ENCODE measurements at regions not wholly inside any gene's neighbourhood (a gene's known extent, or its start where the extent isn't known, plus 50 kb on each side); places are given as distances from the start of the nearest gene placed in this dataset.
"Not testable (repeated sequence)": the region's sequence is repeated elsewhere in the genome, so short reads cannot be mapped to it uniquely, and the experiment has no call there.

DNA sequence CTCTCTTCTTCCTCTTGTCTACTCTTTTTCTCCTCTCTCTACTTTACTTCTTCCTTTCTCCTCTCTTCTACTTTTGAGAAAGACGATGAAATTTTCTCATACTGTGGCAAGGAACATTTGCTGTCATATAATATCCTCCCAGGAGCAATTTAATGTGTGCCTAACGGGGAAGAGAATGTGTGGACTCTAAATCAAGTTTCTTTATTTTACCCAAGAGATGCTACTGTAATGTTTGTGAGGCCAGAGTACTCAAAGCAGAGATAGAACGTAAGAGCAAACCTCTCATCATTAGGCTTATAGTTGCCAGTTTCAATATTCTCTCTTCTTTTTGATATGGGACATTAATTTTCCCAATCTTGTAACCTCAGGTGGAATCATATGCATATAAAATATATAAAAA, 801.4 kb downstream of the BCKDHB start:
- no peak for DNase-seq

DNA sequence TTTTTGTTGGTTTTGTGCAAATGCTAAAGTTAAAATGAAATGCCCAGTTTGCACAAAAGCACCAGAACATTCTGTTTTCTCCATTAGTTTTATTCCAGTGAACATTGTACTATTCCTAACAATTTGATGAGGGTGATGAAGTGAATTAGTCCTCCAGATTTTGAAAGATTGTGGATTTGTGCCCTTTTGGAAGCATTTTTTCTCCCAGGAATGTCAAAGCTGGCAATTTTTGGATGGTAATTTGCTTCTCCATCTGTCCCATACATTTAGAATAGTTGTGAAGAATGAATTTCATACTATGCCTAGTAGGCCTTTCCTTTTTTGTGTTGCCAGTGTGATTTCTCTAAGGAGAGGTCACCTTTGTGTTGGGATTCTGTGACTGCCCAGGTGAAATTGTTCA, 797.2 kb downstream of the BCKDHB start:
- no peak for DNase-seq

DNA sequence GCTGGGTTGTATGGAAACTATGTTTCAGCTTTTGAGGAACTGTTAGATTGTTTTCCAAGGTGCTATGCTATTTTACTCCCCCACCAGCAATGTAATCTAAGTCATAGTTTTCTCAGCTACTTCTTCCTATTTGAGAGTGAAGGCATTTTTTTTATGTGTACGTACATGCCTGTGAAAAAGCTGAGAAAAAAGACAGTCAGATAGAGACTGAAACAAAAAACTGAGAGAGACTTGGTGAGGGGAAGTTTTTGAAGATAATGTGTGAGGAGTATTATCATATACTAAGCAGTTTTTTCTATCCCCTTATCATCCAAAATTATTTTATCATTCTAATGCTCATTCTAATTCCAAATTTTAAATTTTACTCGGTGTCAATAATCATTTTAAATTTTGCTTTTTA, 780.0 kb downstream of the BCKDHB start:
- DNase-seq: no peak

DNA sequence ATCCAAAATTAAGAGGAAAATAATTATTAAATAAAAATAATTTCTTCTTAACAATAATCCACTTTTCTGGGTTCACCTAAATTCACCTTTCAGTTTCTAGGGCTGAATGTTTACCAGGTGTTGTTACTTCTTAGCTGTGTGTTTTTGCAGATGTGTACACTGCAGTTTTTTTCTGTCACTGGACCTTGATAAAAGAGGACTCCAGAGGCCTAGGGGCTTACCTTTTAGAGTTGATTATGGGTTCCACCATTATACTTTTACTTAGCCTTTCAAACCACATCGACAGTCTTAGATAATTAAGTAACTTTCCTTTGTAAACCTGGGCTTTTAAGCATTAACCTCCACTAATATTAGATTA, 766.5 kb downstream of the BCKDHB start:
- DNase-seq: no peak

DNA sequence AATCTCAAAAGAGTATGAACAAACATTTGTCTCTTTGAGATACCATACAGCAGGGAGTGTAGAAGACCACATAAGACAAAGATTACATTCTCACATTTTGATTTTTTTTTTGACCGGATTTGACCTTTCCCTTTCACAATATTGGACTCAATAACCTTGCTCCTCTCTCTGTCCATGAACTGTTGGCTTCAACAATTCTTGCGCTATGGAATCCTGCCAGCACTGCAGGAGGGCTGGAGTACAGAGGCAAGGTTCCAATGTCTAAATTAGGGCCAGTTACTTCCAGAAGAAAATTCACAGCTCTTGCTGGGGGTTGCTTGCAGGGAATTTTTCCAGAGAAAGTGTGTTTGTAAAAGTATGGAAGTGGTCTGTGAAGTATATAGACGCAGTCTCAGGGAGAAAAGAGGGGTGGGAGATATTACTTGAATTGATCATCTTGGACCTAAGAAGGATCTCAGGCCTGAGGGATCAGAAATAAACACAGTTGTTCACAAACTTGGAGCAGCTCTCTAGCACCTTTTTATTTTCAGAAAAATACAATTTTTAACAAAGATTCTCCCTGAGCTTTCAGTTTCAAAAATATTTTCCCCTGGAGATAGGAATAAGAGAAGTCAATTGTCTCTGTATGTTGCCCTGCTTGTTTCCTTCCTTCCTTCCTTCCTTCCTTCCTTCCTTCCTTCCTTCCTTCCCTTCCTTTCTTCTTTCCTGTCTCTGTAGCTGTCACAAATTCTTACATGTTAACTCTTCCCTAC, 765.9 kb downstream of the BCKDHB start:
- no peak for DNase-seq

DNA sequence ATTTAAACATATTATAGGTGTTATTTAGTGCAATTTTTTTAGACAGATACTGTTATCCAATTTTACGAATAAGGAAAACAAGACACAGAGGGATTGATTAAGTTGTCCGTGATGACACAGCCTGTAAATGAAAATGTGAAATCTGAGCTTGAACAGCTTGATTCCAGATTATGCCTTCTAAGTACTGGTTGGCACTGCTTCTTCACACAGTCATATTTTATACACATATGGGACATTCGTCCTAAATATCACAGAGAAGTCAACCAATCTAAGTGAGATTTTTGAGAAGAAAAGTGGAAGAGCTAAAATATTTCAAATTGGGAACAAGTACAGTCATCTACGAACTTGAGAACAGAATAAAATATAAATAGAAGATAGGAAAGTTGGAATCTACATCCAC, 756.3 kb downstream of the BCKDHB start:
- DNase-seq: no peak

DNA sequence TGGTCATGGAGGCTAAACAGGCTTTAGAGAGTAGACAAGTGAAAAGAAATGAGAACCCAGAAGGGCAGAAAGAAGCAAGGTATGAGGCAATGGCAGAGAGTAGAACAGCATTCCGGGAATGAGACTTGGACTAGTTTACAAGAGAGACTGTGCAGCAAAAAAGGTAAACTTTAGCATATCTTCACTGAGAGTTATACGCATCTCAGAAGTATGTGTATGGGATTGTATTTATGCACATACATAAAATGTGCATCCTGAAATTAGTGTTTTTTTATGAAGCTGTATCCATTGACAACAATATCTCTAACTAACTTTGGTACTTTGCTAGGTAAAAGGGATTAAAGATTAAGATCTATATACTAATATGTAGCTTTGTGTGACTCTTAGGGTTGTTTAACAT, 753.6 kb downstream of the BCKDHB start:
- DNase-seq: no peak

DNA sequence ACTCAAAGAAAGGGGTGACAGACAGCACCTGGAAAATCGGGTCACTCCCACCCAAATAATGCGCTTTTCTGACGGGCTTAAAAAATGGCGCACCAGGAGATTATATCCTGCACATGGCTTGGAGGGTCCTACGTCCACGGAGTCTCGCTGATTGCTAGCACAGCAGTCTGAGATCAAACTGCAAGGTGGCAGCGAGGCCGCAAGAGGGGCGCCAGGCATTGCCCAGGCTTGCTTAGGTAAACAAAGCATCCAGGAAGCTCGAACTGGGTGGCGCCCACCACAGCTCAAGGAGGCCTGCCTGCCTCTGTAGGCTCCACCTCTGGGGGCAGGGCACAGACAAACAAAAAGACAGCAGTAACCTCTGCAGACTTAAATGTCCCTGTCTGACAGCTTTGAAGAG, 741.5 kb downstream of the BCKDHB start:
- not testable (repeated sequence) for DNase-seq

DNA sequence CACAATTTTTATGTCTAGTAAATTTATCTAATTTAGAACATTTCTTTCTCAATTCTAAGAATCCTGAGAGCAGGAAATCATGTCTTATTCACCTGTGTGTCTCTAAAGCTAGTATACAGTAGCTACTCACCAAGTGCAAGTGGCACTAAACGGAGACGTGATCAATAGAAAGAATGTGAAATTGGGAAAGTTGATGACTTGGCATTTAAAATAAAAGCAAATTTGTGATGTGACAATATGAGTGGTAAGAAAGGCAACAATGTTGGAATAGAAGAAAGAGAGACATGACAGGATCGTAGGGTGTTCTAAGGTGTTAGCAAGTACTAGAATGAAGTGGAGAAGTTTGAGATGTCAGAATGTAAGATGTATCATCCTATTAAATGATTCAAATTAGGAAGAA, 725.9 kb downstream of the BCKDHB start:
- no peak for DNase-seq

DNA sequence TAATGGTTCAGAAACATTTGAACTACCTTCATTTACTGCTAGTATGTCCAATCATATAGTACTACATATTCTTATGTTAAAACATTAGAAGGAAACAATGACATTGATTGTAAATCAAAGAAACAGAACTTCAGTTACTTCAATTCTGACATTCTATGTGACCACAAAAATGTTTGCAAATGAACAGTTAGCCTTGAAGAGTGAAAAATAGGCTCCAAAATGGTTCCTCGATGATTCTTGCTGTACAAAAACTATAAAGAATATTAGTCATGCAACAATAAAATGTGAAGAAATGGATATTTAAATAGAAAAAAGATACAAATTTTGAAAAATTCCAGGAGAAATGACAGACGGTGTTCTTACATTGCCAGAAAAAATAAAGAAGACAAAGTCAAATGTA, 686.9 kb downstream of the BCKDHB start:
- DNase-seq: no peak

DNA sequence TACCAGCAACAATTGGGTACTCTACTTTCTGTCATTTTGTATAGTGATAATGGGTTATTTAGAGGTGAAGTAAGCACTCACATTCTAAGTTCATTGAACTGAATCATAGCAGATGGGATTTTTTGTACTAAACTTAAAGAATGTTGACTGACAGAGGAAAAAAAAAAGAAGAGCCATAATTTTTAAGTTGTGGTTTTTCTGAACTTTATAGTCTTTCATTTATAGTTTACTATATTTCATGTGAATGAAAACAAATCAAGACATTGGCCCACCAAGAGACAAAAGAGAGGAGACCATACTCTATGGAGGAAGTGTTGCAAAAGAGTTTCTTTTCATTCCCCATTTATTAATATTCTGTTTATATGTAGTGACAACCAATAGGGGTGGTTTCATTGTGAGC, 685.7 kb downstream of the BCKDHB start:
- no peak for DNase-seq

DNA sequence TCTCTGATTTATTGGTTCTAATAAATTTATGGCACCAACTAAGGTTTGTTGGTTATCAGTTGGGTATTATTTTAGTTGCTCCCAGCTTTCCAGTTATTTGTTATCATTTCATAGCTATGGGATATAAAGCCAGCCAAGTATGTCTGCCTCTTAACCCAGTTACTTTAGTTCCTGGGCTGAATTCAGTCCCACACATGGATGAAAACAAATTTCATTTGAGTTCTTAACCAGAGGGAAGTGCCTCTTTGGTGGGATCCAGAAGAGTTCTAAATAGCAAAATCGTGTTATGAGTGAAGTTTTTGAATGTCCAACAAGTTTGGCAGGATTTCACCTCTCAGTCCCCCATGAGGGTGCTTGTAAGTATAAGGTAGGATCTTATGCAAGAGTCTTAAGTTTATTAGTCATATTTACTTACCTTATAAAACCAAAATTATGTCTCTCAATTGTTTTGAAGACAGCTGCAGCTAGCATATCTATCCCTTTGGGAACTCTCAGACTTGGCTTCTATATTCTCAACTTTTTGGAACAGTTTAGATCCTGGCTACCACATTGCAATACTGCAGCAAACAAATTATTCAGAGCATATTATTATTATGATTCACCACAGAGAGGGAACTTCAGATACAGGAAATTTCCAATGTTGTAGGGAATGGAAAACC, 683.6 kb downstream of the BCKDHB start:
- no peak for DNase-seq

DNA sequence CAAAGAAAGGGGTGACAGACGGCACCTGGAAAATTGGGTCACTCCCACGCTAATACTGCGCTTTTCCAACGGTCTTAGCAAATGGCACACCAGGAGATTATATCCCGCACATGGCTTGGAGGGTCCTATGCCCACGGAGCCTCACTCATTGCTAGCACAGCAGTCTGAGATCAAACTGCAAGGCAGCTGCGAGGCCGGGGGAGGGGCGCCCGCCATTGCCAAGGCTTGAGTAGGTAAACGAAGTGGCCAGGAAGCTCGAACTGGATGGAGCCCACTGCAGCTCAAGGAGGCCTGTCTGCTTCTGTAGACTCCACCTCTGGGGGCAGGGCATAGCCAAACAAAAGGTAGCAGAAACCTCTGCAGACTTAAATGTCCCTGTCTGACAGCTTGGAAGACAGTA, 676.8 kb downstream of the BCKDHB start:
- DNase-seq: not testable (repeated sequence)

DNA sequence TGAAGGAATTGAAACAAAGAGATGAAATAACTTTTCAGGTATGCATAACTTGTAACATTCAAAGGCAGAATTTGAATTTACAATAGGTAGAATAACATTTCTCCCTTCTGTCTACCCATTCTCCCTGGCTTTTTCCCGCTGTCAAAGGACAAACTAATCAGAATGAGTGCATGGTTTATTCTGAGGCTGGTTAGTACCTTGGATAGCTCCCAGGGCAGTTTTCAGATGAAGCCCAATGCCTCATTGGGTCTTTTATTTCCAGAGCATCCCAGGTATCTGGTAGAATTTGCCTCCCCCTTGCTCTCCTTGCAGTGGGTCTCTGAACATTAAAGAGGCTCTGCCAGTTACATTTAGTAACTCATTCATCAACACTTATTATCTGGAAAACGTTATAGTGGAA, 665.5 kb downstream of the BCKDHB start:
- DNase-seq: no peak

DNA sequence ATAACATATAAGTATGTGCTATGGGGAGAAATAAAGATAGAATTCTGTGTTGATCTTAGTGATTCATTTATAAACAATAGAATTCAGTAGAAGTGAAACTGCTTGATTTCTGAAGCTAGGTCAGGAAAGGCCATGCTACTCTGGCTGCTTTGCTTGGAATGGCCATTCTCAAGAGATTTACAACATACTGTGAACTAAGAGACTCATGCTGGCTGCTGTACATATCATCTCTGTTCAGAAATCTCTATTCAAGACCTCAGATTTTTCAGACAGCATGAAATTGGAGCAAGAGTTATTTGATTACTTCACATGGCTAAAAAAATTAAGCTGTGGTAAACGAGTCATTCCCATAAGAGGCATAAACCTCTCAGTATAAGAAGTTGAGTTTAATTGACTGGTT, 662.6 kb downstream of the BCKDHB start:
- DNase-seq: no peak

DNA sequence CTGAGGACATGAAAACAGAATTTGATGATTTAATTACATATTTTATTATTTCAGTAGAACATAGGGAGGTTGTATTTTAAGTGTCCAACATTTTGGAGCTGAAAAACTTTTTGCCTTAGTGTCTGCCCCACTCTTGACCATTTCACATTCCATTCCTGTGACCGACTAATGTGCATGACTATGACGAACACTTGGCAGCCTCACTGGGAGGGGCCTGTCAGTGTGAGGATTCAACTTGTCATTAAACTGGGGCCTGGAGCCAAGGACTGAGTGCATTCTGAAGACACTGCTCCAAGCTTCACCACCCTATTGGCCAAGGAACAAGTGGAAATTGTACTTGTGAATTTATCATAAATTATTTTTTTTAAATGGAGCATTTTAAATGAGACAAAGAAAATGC, 661.3 kb downstream of the BCKDHB start:
- DNase-seq: no peak

DNA sequence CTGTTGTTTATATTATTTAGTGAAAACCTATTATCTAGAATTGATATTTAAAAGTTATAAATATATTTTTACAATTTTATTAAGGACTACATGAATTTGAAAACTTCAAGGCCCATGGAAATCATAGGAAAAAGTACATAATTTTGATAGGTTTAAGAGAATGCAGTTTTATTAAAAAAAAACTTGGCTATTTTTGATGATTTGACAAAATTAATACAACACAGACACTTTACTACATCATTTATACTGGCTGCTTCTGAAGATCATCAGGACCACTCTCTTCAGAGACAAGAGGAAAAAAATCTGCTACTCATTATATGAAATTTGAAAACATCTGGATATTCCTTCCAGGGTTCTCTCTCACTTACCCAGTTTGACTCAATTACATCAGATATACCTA, 637.7 kb downstream of the BCKDHB start:
- no peak for DNase-seq

DNA sequence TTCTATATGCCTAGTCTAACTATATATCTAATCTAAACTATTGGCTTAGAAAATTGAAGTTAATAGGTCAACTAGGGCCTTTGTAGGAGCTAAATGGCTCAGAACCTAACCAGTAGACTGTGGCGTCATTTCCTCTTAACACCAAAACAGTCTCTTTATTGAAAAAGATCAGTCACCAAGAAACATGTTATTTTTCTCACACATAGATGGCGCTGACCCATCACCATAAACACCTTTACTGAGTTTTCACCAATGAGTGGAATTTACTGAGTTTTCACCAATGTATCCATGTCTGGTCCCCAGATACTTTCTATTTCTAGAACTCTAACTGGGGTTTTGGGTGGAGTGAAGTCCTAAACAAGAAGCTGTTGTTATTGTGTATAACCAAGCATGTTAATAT, 636.0 kb downstream of the BCKDHB start:
- no peak for DNase-seq

DNA sequence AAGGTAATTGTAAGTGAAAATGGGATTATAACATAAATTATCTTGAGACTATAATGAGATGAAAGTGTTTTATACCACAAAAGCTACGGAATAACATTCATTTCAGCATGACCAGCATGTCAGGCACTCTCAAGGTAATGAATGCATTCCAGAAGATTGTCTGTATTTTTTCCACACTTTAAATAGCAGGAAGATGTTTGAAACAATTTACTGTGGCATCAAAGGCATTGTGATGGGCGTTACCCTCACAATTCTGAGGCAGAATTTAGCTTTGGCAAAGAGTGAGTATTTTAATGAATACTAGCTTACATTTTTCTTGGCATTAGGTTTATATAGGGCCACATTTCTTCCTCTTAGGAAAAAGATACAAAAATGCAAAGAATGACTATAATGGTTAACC, 627.2 kb downstream of the BCKDHB start:
- DNase-seq: no peak

DNA sequence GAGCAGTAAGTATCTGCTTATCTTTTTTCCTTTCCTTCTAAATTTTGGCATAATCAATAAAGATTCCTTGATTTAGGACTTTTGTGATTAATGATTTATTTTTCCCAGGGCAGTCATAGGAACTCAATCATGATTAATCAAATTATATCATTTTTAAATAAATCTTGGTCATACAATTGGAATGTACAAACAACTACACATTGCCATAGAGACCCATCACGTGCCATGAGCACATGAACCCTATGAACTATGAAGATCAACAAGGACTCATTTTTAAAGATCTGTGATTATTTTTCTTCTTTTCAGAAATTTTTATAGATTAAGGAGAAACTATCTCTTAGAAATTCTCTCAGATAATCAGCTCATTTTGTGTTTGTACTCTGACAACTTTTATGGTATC, 622.4 kb downstream of the BCKDHB start:
- no peak for DNase-seq

DNA sequence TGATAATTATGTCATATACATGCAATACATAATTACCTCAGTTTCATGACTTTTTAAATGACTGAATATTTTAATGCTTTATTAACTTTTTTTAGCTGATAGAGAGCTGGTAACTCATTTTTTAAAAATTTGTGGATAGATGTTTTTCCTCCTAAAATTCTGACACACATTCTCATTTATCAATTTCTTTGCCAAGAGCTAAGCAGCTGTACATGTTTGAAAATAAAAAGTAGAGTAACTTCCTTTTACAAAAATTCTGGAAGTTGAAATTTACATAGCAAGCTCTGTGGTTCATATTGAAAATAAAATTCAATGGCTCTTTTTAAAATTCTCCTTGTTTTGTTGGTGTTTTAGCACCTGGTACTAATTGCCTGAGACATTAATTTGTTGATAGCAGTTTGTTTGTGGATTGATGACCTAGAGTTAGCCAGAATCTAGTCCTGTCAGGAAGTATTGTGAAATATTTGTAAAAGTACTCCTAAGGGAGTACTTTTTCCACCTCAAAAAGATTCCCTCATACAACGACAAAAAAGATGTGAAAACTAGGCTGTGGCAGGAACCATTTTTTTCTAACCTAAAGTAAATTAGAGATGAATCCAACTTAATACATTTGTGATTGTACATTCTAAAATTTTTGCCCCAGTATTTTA, 621.8 kb downstream of the BCKDHB start:
- DNase-seq: no peak

DNA sequence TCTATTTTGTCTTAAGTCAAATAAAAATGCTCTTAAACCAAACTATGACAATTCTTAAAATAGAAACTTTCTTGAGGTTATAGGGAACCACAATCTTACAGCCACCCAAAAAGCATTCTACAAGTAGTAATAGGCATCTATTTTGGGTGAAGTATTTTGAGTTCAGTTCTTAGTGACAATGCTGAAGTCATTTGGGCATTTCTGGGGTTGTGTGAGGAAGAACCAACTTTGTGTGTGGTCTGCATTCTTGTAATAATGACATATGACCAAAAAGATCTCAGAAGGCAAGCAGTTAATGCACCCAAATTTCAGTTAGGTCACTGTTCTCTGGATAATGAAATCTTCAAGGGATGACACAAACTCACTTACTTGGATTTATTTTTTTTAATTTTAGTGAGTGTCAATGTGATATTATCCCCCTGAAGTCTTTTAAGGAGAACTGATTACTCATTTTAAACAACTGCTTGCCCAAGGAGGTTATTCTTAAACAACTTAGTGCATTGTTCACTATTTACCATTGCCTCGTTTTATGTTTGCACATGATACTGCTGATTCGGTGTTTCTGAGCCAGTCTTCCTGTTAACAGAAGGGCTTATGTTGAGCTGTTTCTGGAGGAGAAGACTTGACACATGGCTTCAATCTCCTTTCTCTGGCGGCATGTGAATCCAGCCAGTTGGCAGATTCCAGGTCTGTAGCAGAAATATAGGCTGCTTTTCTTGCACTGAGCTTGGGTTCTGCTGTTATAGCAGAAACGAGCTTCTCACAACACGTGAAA, 618.9 kb downstream of the BCKDHB start:
- no peak for DNase-seq

DNA sequence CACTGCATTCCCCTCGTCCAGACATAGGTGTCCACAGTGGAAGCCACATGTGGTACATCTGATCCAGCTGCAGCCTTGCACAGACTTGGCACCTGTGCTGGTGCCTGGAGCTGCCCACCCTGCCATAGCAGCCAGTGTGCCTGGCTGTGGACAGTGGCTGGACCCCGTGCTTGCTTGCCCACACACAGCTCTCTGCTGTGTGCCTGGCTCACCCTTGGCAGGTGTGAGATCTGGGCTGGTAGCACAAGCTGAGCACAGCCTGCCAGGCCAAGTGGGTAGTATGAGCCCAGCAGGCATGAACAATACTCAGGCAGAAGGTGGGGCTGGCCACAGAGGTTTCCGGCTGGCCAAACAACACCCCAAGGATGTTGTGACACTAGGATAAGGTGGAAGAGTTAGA, 614.4 kb downstream of the BCKDHB start:
- no peak for DNase-seq
